HepG2 (cell line): ENCODE measurements at regions not wholly inside any gene's neighbourhood (a gene's known extent, or its start where the extent isn't known, plus 50 kb on each side); places are given as distances from the start of the nearest gene placed in this dataset.
A peak's percentile ranks its signal among the peaks of the same experiment; 100 is the strongest.

Experiments used
- ATAC-seq: fragments of 200-7000 bp; cut with Tn5 transposase; 3 replicates; pipeline ENCODE4 v1.9.1; 2020; ENCODE audit warnings: mild to moderate bottlenecking, moderate library complexity
- BruUV-seq: library from RNA; stranded (reverse); fragments of 400-500 nt; replicated peaks from 2 replicates; lab custom pipeline; 2021; lab: Mats Ljungman, UMichigan
- CTCF ChIA-PET: fragments of 300-600 bp; formaldehyde crosslinking; extraction: SDS; loops from one replicate; lab custom pipeline; 2021; ENCODE audit warnings: low total read pairs, inconsistent platforms, low intra/inter-chr PET ratio; lab: Yijun Ruan, JAX
- POLR2A ChIA-PET: fragments of 350-600 bp; sonication (Branson Sonifier 250); formaldehyde crosslinking; loops from one replicate; lab custom pipeline; 2020; ENCODE audit warnings: antibody characterized with exemption, inconsistent platforms; lab: Yijun Ruan, JAX
- DNase-seq: peaks from one replicate; pipeline ENCODE4 v3.0.0-alpha.2; 2015; ENCODE audit warnings: low spot score
- FAIRE-seq: peaks from 3 replicates; lab custom pipeline; 2011; peaks lifted over from hg19 to GRCh38; lab: Jason Lieb, UNC
- H2AFZ ChIP-seq: one replicate; pipeline ENCODE4 v1.6.1; 2011; ENCODE audit warnings: low read length, inconsistent platforms
- H3K27ac ChIP-seq: fragments of 300-600 bp; 3 replicates; pipeline ENCODE4 v1.8.0; 2011; ENCODE audit warnings: mixed run types, mild to moderate bottlenecking, mixed read lengths, low read length, inconsistent platforms; ENCODE audit not compliant: insufficient read depth; ENCODE audit errors: extremely low read length
- H3K27me3 ChIP-seq, 2 experiments: fragments of 200-600 bp in 1 of 2; 2 replicates in 1 of 2; 3 replicates in 1 of 2; pipeline versions ENCODE4 v1.6.0 to v1.8.0; 2011; ENCODE audit warnings: low read length in 2 of 2, mild to moderate bottlenecking in 2 of 2, moderate library complexity in 2 of 2, inconsistent platforms in 1 of 2; ENCODE audit not compliant: insufficient read depth in 2 of 2, control insufficient read depth in 1 of 2
- H3K36me3 ChIP-seq, 2 experiments: fragments of 200-600 bp in 1 of 2; replicated peaks in 1 of 2; 2 replicates in 1 of 2; 3 replicates in 1 of 2; pipeline versions ENCODE4 v1.5.1 to v1.8.0; 2011; ENCODE audit warnings: low read length in 2 of 2, inconsistent platforms in 1 of 2; ENCODE audit not compliant: insufficient read depth in 2 of 2, control insufficient read depth in 1 of 2
- H3K4me1 ChIP-seq: 2 replicates; pipeline ENCODE4 v1.5.1; 2012; ENCODE audit warnings: low read length, inconsistent platforms; ENCODE audit not compliant: insufficient read depth
- H3K4me2 ChIP-seq: 2 replicates; pipeline ENCODE4 v1.6.0; 2011; ENCODE audit warnings: low read depth, low read length, inconsistent platforms
- H3K4me3 ChIP-seq, 3 experiments: fragments of 200-600 bp in 1 of 3; sonication (generic), shearing (Covaris generic) in 1 of 3; replicated peaks in 1 of 3; 2 replicates each; pipeline ENCODE4 v1.5.1; 2011 to 2016; ENCODE audit warnings: low read length in 3 of 3, inconsistent platforms in 2 of 3, low read depth in 2 of 3, mild to moderate bottlenecking in 2 of 3, control low read depth in 1 of 3, mixed read lengths in 1 of 3; ENCODE audit not compliant: insufficient read depth in 1 of 3
- H3K79me2 ChIP-seq: one replicate; pipeline ENCODE4 v1.6.1; 2011; ENCODE audit warnings: low read length, inconsistent platforms; ENCODE audit not compliant: insufficient read depth
- H3K9ac ChIP-seq: 2 replicates; pipeline ENCODE4 v1.6.0; 2011; ENCODE audit warnings: mild to moderate bottlenecking, low read depth, low read length, inconsistent platforms; ENCODE audit not compliant: insufficient read depth
- H3K9me3 ChIP-seq: 2 replicates; pipeline ENCODE4 v1.5.1; 2012; ENCODE audit warnings: mild to moderate bottlenecking, low read length
- H4K20me1 ChIP-seq: 2 replicates; pipeline ENCODE4 v1.6.0; 2011; ENCODE audit warnings: inconsistent platforms, mild to moderate bottlenecking, low read length, moderate library complexity; ENCODE audit not compliant: insufficient read depth
- BATF2 ChIP-seq: sonication (generic); formaldehyde crosslinking; IDR thresholded peaks from 2 replicates; pipeline ENCODE4 v1.8.0; 2022; ENCODE audit warnings: mild to moderate bottlenecking, missing genetic modification reagents, moderate library complexity
- CEBPB ChIP-seq: IDR thresholded peaks from 2 replicates; pipeline ENCODE4 v1.6.1; 2011; ENCODE audit warnings: low read depth, low read length, improper control_type of control experiment, borderline replicate concordance
- EED ChIP-seq: sonication (generic); formaldehyde crosslinking; IDR thresholded peaks from 2 replicates; pipeline ENCODE4 v1.5.0; 2020; ENCODE audit warnings: mild to moderate bottlenecking, missing genetic modification reagents
- FOXA1 ChIP-seq, 2 experiments: fragments of 450-650 bp in 1 of 2; sonication (generic) in 1 of 2; formaldehyde crosslinking in 1 of 2; IDR thresholded peaks; 2 replicates each; pipeline versions ENCODE4 v1.4.0 to v1.6.1; 2016 to 2020; ENCODE audit warnings: missing genetic modification reagents in 1 of 2
- PHB2 ChIP-seq: fragments of 450-650 bp; IDR thresholded peaks from 2 replicates; pipeline ENCODE4 v1.6.1; 2018; ENCODE audit not compliant: partially characterized antibody
- RAD51 ChIP-seq: fragments of 450-650 bp; IDR thresholded peaks from 2 replicates; pipeline ENCODE4 v1.6.1; 2016; ENCODE audit warnings: borderline replicate concordance
- SIX1 ChIP-seq: sonication (generic); formaldehyde crosslinking; IDR thresholded peaks from 2 replicates; pipeline ENCODE4 v1.4.0; 2020; ENCODE audit warnings: missing genetic modification reagents, borderline replicate concordance
- STAG1 ChIP-seq: sonication (generic); formaldehyde crosslinking; IDR thresholded peaks from 2 replicates; pipeline ENCODE4 v1.4.0; 2020; ENCODE audit warnings: missing genetic modification reagents
- TFE3 ChIP-seq: IDR thresholded peaks from 2 replicates; pipeline ENCODE4 v1.6.1; 2016
- ZIK1 ChIP-seq: sonication (generic); formaldehyde crosslinking; IDR thresholded peaks from 2 replicates; pipeline ENCODE4 v1.5.0; 2020; ENCODE audit warnings: mild to moderate bottlenecking, low read depth, missing genetic modification reagents, borderline replicate concordance
- WGBS: methylation state at CpG from one replicate; pipeline ENCODE4 v1.1.6; 2017; ENCODE audit warnings: low lambda C conversion rate; 5-methylcytosine and 5-hydroxymethylcytosine counted together
- in situ Hi-C: cut with HindIII; loops from 2 replicates; pipeline ENCODE4 v1.10.0; 2017; ENCODE audit warnings: low pct_unique_long_range_greater_than_20kb; ENCODE audit not compliant: extremely low pct_ligation_motif_present
- intact Hi-C: fragments of 100-400 bp; cut with micrococcal nuclease; formaldehyde crosslinking; loops from one replicate; pipeline ENCODE4 v1.10.0; 2022; ENCODE audit not compliant: unreplicated experiment
- TF ChIP-seq, protein P1 (sequence below): sonication (generic); formaldehyde crosslinking; IDR thresholded peaks from 2 replicates; pipeline ENCODE4 v1.5.0; 2020; ENCODE audit warnings: mild to moderate bottlenecking, missing genetic modification reagents, moderate library complexity

- ChIA-PET POLR2A (no interaction called here), CTCF (interaction anchor here (1.0 kb wide), 1 partner anchor 150 kb away, joined by 3 read pairs; no protein-coding TSS in a partner anchor)
- WGBS = 2% methylated on average over 1 of the region's 1 CpG
- no peaks in the 10 kb centered on the region for H3K79me2 ChIP-seq
- H3K36me3 ChIP-seq = no peaks in the 10 kb centered on the region
- DNase-seq (no peak), FAIRE-seq (no peak), ATAC-seq (peak; percentile 40)
- no peak overlapping the region for H3K27ac ChIP-seq
- in situ Hi-C loops = no loop called here
- no peaks in the 10 kb centered on the region for H4K20me1 ChIP-seq
- H3K4me3 ChIP-seq = no peak overlapping the region
- peaks cover 49% of the 10 kb centered on the region for H3K9me3 ChIP-seq
- no peak overlapping the region for H3K9ac ChIP-seq
- H2AFZ ChIP-seq = no peak overlapping the region
- no TSS peak for BruUV-seq
- no peak overlapping the region for H3K4me2 ChIP-seq
- intact Hi-C loops = no loop called here
- no peaks in the 10 kb centered on the region for H3K27me3 ChIP-seq
- TF ChIP-seq STAG1 (CRISPR knock-in tag) = peak; percentile 28
- no peak for TF ChIP-seq PHB2
- H3K4me1 ChIP-seq = no peaks in the 10 kb centered on the region
These were observed 399.9 kb downstream of the FOXG1 start for GRCh38 chr14:29166507-29166906.

DNA sequence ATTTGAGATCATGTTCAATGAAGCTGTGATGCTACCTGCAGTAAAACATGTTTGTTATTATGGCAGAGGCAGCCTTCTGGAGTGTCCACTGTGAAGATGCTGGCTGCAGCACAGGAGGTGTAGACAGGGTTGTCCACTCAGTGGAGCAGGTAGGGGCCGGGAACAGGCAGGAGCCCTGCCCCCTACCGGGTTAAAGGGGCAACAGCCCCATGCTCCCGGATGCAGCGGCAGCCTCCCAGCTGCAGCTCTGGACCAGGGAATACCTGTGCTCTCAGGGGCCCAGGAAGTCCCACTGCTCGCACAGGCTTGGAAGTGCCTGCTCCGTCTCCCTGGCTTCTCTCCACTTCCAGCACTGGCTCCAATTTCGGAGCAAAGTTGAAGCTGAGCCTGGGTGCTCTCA lies 401.6 kb downstream of the FOXG1 start:
- 0% methylated on average over 7 of the region's 7 CpGs for WGBS
- TF ChIP-seq RAD51 (no peak), BATF2 (CRISPR knock-in tag) (no peak), TFE3 (no peak), FOXA1 (IDR thresholded peaks at IDR 0.05) (no peak), FOXA1 (CRISPR knock-in tag; IDR thresholded peaks at IDR 0.05) (no peak), CEBPB (no peak), STAG1 (CRISPR knock-in tag) (peak; percentile 59), SIX1 (CRISPR knock-in tag) (no peak), ZIK1 (CRISPR knock-in tag) (no peak), EED (0 out of 2 replicates have a peak, but pooled peaks have one; percentile 53)
- TF ChIP-seq, protein P1, sequence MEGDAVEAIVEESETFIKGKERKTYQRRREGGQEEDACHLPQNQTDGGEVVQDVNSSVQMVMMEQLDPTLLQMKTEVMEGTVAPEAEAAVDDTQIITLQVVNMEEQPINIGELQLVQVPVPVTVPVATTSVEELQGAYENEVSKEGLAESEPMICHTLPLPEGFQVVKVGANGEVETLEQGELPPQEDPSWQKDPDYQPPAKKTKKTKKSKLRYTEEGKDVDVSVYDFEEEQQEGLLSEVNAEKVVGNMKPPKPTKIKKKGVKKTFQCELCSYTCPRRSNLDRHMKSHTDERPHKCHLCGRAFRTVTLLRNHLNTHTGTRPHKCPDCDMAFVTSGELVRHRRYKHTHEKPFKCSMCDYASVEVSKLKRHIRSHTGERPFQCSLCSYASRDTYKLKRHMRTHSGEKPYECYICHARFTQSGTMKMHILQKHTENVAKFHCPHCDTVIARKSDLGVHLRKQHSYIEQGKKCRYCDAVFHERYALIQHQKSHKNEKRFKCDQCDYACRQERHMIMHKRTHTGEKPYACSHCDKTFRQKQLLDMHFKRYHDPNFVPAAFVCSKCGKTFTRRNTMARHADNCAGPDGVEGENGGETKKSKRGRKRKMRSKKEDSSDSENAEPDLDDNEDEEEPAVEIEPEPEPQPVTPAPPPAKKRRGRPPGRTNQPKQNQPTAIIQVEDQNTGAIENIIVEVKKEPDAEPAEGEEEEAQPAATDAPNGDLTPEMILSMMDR = peak; percentile 69
- H3K79me2 ChIP-seq = no peaks in the 10 kb centered on the region
- intact Hi-C loops (loop anchor here (1.0 to 2.0 kb wide), 2 partner anchors 151 to 414 kb away; no protein-coding TSS in a partner anchor), in situ Hi-C loops (no loop called here)
- no peak overlapping the region for H3K4me2 ChIP-seq
- CTCF ChIA-PET = interaction anchor here (1.3 kb wide), 1 partner anchor 152 kb away, joined by 3 read pairs; no protein-coding TSS in a partner anchor
- H3K27me3 ChIP-seq = no peaks in the 10 kb centered on the region
- ATAC-seq (peak; percentile 99), FAIRE-seq (no peak), DNase-seq (peak; percentile 16)
- no peak overlapping the region for H3K9ac ChIP-seq
- no peak overlapping the region for H2AFZ ChIP-seq
- H3K4me1 ChIP-seq = no peaks in the 10 kb centered on the region
- BruUV-seq = no TSS peak
- H3K36me3 ChIP-seq = no peaks in the 10 kb centered on the region
- H3K9me3 ChIP-seq = peaks cover 48% of the 10 kb centered on the region
- H4K20me1 ChIP-seq = no peaks in the 10 kb centered on the region
- no peak overlapping the region for H3K4me3 ChIP-seq
- POLR2A ChIA-PET = no interaction called here
- H3K27ac ChIP-seq = no peak overlapping the region
